GM18867 (cell line): ENCODE measurements at regions not wholly inside any gene's neighbourhood (a gene's known extent, or its start where the extent isn't known, plus 50 kb on each side); places are given as distances from the start of the nearest gene placed in this dataset.
"Not testable (repeated sequence)": the region's sequence is repeated elsewhere in the genome, so short reads cannot be mapped to it uniquely, and the experiment has no call there.

Experiments used
- ATAC-seq: cut with Tn5 transposase; IDR thresholded peaks from one replicate; pipeline ENCODE4 v1.9.1; 2021; ENCODE audit warnings: mild to moderate bottlenecking, moderate library complexity; ENCODE audit not compliant: unreplicated experiment

DNA sequence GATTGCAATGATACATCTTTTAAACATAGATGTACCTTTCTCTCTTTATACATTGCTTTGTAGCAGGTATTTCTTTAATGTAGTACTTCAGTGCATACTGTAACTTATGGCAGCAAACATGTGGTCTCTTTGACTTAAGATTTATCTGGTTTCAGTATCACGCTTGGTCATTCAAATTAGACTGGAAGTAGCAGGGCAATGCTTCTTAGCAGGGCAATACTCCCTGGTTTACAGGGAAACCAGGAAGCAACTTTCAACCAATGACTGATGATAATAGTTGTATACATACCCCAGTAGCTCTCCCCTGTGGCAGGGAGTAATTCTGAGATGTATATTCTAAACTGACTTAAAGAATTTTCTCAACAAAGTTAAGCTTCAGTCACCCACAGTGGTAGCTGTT, 761.1 kb upstream of the CDH10 start:
- ATAC-seq, result no peak

- ATAC-seq, result no peak
Measured at GRCh38 chr5:25399878-25400480, 755.2 kb upstream of the CDH10 start.

DNA sequence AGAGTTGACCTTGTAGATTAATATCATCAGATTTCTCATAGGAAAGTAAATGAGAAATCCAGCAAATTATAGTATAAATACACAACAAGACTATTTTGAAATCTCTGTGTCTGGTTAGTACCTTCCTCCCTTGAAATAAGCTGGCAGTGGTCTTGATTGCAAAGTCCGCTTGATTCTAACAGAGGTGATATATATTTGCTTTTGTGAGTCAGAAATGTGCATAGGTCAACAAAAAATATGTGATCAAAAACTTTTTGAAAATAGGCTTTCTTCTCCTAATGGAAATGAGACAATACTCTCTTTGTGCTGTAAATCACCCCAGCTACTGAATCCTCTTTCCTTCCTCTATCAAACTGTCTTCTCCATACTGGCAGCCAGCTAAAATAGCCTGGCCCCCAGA, 749.2 kb upstream of the CDH10 start:
- no peak for ATAC-seq

DNA sequence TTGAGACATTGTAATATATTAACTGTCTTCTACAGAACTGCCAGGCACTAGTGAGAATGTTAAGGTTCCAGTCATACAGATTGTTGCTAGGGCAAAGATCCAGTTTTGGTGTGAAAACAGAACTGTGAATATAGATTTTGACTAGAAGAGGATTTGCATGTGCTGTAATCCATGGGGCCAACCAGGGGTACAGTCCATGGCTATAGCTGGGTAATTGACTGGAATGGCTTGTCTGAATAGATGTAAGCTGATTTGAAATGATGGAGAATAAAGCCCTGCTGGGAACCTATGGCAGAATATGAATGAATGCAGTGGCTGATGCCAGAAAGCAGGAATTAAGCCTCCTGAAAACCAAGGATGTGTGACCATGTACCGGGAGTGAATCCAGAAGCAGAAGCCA, 748.5 kb upstream of the CDH10 start:
- ATAC-seq, result no peak

DNA sequence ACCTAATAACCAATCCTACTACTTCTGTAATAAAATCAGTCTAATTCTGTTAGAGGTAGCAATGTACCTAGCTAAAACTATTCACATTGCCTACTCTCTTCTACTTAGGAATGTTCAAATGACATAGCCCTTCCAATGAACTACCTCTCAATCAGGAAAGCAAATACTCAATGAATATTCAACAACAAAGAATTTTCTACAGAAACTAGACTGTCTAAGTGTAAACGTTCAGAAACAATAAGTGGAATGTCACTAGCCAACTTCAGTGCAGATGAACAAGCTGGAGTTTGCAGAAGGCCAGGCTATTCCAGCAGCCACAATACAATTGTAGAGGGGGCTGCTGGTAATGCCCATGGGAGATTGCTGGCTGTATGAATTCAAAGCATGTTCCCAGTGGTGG, 743.2 kb upstream of the CDH10 start:
- ATAC-seq, result no peak

GRCh38 chr5:25362799-25363198, 718.0 kb upstream of the CDH10 start:
- no peak for ATAC-seq

DNA sequence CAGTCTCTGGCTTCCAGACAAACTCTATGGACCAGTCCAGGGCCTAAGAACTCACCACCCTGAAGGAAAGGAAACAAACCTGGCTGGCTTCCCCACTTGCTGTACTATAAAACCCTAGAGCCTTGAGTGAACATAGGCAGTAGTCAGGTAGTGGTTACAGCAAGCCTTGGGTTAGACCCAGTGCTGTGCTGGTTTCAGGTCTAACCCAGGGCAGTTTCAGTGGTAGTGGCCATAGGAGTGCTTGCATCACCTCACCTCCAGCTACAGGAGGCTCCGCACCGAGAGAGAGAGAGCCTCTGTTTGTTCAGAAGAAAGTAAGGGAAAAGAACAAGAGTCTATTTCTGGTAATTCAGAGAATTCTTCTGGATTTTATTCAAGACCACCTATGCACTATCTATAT, 714.1 kb upstream of the CDH10 start:
- no peak for ATAC-seq

DNA sequence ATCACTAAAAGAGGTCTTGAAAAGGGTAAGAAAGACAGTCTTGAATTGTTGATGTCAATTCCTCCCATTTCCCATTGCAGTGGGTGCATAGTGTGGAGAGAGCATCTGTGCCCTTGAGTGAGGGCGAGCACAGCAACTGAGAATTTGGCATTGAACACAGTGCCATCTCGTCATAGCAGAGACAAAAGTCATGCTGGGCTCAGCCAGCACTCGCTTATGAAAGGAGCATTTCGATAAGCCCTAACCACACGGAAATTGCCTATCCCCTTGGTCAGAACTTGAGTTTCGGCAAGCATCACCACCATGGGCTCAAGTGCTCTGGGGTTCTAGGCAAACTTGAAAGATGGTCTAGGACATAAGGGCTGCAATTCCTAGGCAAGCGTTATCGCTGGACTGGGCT, 712.8 kb upstream of the CDH10 start:
- ATAC-seq, result no peak

DNA sequence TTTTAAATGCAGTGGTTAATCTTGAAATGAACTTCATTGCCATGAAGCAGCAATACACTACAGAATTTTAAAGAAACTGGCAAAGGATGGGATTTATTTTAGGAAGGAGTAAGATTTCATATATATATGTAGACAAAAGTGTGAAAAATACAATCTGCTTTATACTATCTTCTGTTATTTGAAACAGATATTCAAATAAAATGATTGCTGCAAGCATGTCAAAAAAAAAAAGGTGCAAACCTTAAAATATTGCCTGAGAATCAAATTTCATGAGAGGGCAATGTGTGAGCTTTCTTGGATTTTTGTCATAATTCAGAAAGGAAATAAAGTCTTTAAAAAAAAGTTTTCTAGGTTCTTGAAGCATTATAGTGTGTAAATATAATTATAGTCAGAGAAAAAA, 705.0 kb upstream of the CDH10 start:
- ATAC-seq, result no peak

DNA sequence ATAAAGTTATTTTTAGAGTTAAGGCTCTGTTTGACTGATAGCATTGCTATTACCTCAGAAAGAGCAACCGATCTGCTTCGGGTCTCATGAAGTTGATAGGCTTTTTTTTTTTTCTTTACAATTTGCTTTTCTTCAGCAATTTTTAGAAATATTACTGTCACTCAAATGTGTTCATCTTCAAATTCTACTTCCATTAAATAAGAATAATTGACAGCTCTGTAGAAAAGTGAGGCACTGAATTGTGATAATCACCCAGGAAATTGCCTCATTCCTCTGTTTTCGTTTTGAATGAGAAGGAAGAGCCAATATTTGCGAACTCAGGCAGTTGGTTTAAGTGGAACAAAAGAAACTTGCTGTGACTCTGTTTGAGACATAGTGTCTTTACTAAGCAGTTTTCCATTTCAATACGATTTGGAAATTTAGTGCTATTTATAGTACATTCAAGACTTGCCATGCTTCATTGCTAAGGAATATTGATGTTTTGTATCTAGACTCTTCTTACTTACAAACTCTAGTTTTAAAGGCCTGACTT, 700.5 kb upstream of the CDH10 start:
- ATAC-seq, result no peak

DNA sequence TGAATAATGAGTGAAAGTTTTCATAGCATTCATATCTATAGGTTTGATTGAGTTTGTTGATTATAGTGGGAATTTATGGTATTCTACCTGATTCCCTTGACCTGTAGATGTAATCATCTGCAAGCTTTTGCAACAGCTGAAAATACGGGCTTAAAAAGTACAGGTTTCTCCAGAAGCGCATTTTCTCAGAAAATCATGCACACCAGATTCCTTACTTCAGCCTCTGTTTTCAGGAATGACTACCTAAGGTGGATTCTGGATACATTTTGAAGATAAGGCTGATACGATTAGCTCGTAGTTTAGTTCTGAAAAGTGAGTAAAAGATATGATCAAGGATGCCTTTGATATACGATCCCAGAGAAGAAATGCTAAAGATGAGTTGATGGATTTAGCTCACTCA, 694.8 kb upstream of the CDH10 start:
- ATAC-seq, result no peak

GRCh38 chr5:25334350-25334749, 689.6 kb upstream of the CDH10 start:
- no peak for ATAC-seq

- ATAC-seq, result no peak
Measured at GRCh38 chr5:25330721-25331120, 685.9 kb upstream of the CDH10 start.

DNA sequence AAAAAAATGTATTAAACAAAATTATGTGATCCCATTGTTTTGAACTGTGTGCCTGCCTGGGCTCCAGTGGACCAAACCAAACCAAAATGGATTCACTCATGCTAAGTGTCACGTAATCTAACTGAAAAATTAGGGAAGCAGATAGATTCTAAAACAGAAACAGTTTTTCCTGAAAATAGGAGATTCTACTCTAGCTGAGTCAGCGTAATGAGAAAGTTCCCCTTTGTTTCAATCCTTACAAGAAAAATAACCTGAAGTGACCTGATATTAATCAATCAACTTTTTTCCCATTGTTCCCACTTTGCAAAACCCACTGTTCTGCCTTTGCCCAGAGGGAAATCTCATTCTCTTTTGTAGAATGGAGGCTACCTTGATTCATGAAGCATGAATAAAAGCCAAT, 682.4 kb upstream of the CDH10 start:
- ATAC-seq, result no peak

GRCh38 chr5:25301836-25302235, 657.1 kb upstream of the CDH10 start:
- ATAC-seq, result no peak

DNA sequence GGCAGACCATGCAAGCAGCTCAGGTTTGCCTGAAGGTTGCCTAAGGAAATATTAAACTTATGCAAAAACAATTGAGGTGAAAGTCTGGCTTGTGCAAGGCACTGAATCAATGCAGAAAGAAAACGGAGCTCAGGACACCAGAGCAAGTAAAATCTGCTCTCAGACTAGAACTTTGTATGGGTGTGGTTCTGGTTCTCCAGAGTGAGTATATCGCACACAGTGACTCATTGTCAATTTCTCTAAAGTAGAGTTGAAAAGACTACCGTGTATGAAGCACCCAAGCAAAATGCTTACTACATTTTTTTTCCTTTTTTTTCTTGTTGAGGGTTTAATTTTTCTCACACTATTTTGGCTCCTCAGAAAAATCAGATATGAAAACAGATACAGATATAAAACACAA, 650.3 kb upstream of the CDH10 start:
- no peak for ATAC-seq

GRCh38 chr5:25289766-25290165, 645.0 kb upstream of the CDH10 start:
- not testable (repeated sequence) for ATAC-seq

GRCh38 chr5:25286319-25286718, 641.5 kb upstream of the CDH10 start:
- ATAC-seq, result no peak

- no peak for ATAC-seq
Measured at GRCh38 chr5:25285136-25285535, 640.4 kb upstream of the CDH10 start.

- not testable (repeated sequence) for ATAC-seq
Measured at GRCh38 chr5:25263507-25263906, 618.7 kb upstream of the CDH10 start.

DNA sequence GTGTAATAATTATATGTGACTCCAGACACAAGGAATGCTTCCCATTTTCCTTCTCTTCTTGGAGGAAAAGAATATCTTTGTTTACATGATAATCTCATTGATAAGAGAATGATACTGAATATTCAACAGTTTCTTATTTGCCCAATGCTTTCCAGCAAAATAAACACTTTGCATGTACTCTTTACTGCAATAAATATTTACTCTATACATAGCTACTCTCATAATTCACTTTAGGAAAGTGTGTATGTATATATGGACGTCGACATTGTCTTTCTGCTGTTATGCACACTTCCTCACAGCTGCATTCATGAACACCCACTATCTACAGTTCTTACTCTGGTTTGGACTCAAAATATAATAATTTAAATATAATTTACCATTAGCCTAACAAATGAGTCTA, 617.4 kb upstream of the CDH10 start:
- ATAC-seq, result no peak

GRCh38 chr5:25255128-25255527, 610.4 kb upstream of the CDH10 start:
- ATAC-seq, result no peak

GRCh38 chr5:25241981-25242380, 597.2 kb upstream of the CDH10 start:
- no peak for ATAC-seq
